Upper lobe of right lung (tissue), 1 donor: ENCODE measurements at regions not wholly inside any gene's neighbourhood (a gene's known extent, or its start where the extent isn't known, plus 50 kb on each side); places are given as distances from the start of the nearest gene placed in this dataset.
"Not testable (repeated sequence)": the region's sequence is repeated elsewhere in the genome, so short reads cannot be mapped to it uniquely, and the experiment has no call there.

Source experiments
- ATAC-seq: fragments of 200-7000 bp; cut with Tn5 transposase; one replicate; pipeline ENCODE4 v1.9.1; 2020; ENCODE audit warnings: mild to moderate bottlenecking, moderate library complexity
- DNase-seq: peaks from one replicate; pipeline ENCODE4 v3.0.0-alpha.2; 2020
- H3K27ac ChIP-seq: fragments of 200-600 bp; one replicate; pipeline ENCODE4 v1.8.0; 2022
- H3K27me3 ChIP-seq: fragments of 200-600 bp; one replicate; pipeline ENCODE4 v1.8.0; 2022; ENCODE audit warnings: mild to moderate bottlenecking
- H3K36me3 ChIP-seq: fragments of 200-600 bp; one replicate; pipeline ENCODE4 v1.8.0; 2022
- H3K4me1 ChIP-seq: fragments of 200-600 bp; one replicate; pipeline ENCODE4 v1.8.0; 2022
- H3K4me3 ChIP-seq: fragments of 200-600 bp; one replicate; pipeline ENCODE4 v1.8.0; 2022; ENCODE audit warnings: mild to moderate bottlenecking
- H3K9me3 ChIP-seq: fragments of 200-600 bp; one replicate; pipeline ENCODE4 v1.8.0; 2022
- CTCF ChIP-seq: fragments of 200-600 bp; IDR thresholded peaks from one replicate; pipeline ENCODE4 v1.8.0; 2022; ENCODE audit warnings: antibody characterized with exemption
- intact Hi-C: fragments of 100-400 bp; cut with DNase I; formaldehyde crosslinking; loops from one replicate; pipeline ENCODE4 v1.11.0; 2022
- donor health status: DM: no; HTN: yes; CAD: no; lungs with severe emphysema.

DNA sequence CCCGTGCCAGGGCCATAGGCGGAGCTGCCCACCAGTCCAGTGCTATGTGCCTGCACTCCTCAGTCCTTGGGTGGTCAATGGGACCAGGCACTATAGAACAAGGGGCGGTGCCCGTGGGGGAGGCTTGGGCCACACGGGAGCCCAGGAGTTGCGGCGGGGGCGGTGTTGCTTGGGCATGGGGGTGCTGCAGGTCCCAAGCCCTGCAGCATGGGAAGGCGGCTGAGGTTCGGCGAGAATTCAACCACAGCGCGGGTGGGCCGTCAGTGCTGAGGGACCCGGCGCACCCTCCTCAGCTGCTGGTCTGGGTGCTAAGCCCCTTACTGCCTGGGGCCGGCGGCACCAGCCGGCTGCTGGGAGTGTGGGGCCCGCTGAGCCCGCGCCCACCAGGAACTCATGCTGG lies 242.2 kb upstream of the SGCG start:
- no peaks in the 10 kb centered on the region for H3K9me3 ChIP-seq
- no peak overlapping the region for H3K27ac ChIP-seq
- H3K27me3 ChIP-seq: no peaks in the 10 kb centered on the region
- no peaks in the 10 kb centered on the region for H3K4me1 ChIP-seq
- DNase-seq: no peak
- intact Hi-C loops: no loop called here
- no peak for TF ChIP-seq CTCF
- H3K4me3 ChIP-seq: no peak overlapping the region
- H3K36me3 ChIP-seq: no peaks in the 10 kb centered on the region
- ATAC-seq: no peak

DNA sequence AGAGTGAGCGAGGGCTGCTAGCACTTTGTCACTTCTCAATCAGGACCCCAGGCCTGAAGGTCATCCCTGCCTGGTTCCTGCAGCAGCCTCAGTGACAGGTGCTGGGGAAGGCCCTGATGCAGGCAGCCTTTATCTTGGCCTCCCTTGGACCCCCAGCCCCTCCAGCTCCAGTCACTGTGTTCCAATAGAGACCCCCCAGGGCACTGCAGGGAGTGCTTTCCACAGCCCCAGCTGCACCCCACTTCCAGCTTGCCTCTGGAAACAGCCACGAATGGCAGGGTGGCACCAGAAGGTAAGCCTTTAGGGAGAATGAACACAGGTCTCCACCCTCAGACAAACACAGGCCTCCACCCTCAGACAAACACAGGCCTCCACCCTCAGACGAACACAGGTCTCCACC lies 241.6 kb upstream of the SGCG start:
- no peak for DNase-seq
- Histone ChIP-seq H3K27ac (no peak overlapping the region), H3K36me3 (no peaks in the 10 kb centered on the region), H3K4me3 (no peak overlapping the region), H3K9me3 (no peaks in the 10 kb centered on the region), H3K27me3 (no peaks in the 10 kb centered on the region), H3K4me1 (no peaks in the 10 kb centered on the region)
- no peak for TF ChIP-seq CTCF
- ATAC-seq: no peak
- intact Hi-C loops: no loop called here

DNA sequence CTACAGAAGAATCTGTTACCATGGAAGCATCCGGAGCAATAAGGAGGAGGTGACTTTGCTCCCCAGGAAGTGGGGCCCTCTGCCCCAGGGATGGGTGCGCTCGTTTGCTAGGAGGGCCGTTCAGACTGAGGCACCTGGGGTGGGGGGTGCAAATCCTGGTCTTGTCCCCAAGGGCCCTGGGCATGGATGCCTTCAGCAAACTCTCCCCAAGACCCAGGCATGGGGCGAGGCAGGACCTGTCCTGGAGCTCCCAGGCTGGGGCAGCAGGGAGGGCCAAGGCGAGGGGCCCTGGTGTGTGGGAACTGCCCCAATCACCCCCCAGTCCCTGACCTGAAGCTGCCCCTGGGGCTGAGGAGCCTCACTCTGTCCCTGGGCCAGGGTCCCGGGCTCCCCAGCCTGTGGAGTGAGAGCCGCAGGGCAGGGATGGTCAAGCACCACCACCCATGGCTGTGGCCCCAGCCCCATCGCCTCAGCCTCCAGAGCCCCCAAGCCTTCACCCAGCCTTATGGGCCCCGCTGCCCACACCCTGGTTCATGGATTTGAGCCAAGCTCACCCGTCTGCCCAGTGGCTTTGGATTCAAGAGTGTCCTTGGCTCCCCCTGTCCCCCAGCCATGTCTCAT lies 240.6 kb upstream of the SGCG start:
- H3K9me3 ChIP-seq: no peaks in the 10 kb centered on the region
- H3K27ac ChIP-seq: no peak overlapping the region
- TF ChIP-seq CTCF: no peak
- H3K4me3 ChIP-seq: no peak overlapping the region
- intact Hi-C loops: no loop called here
- H3K36me3 ChIP-seq: no peaks in the 10 kb centered on the region
- no peaks in the 10 kb centered on the region for H3K4me1 ChIP-seq
- DNase-seq (no peak), ATAC-seq (no peak)
- no peaks in the 10 kb centered on the region for H3K27me3 ChIP-seq

DNA sequence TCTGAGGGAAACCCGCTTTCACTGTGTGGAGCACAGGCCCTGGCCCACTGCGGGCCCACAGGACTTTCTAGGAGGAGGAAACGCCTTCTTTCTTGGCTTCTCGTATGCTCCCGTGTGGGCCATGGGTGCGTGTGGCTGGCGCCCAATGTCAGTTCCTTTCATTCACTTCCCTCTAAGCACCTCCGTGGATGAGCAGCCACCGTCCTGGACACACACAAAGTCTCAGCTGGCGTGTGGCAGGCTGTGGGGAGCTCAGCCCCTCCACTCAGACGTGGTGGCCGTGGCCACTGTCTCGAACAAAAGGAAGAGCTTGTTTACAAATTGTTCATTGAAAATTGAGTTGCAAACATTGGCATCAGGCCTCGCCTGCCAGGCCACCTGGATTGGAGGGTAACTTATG lies 240.0 kb upstream of the SGCG start:
- no peaks in the 10 kb centered on the region for H3K4me1 ChIP-seq
- no peaks in the 10 kb centered on the region for H3K36me3 ChIP-seq
- TF ChIP-seq CTCF: no peak
- no peak overlapping the region for H3K27ac ChIP-seq
- DNase-seq (no peak), ATAC-seq (no peak)
- H3K27me3 ChIP-seq: no peaks in the 10 kb centered on the region
- no peak overlapping the region for H3K4me3 ChIP-seq
- no peaks in the 10 kb centered on the region for H3K9me3 ChIP-seq
- intact Hi-C loops: no loop called here

GRCh38 chr13:22941495-22941894 lies 239.3 kb upstream of the SGCG start:
- DNase-seq, H3K36me3 ChIP-seq, H3K27ac ChIP-seq, H3K9me3 ChIP-seq, H3K27me3 ChIP-seq, H3K4me3 ChIP-seq, H3K4me1 ChIP-seq, ATAC-seq, intact Hi-C loops: not testable (repeated sequence)

- H3K27me3 ChIP-seq, ATAC-seq, DNase-seq, H3K4me3 ChIP-seq, H3K36me3 ChIP-seq, H3K4me1 ChIP-seq, intact Hi-C loops, H3K9me3 ChIP-seq, H3K27ac ChIP-seq: not testable (repeated sequence)
Measured at GRCh38 chr13:22942831-22943230, 237.9 kb upstream of the SGCG start.

DNA sequence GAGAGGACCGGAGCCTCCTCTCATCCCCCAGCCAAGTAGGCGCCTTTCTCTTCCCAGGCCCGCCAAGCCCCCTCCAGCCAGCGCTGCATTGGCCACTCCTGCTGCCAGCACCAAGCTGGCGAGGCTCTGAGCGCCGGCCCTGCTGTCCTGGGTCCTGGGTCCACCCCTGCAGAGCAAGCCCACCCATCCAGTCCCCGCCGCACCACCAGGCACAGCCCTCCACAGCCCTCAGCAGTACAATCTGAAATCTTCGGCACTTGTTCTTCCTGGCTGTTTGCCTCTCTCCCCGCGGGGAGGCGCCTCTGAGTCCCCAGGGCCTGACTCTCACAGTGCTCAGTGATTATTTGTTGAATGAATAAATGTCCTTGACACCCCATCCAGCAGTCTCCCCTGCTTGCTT lies 236.4 kb upstream of the SGCG start:
- H3K27ac ChIP-seq: no peak overlapping the region
- no peaks in the 10 kb centered on the region for H3K36me3 ChIP-seq
- ATAC-seq: peak; percentile 24
- DNase-seq: no peak
- H3K4me3 ChIP-seq: no peak overlapping the region
- H3K9me3 ChIP-seq: no peaks in the 10 kb centered on the region
- no peak for TF ChIP-seq CTCF
- H3K4me1 ChIP-seq: no peaks in the 10 kb centered on the region
- intact Hi-C loops: no loop called here
- no peaks in the 10 kb centered on the region for H3K27me3 ChIP-seq
